HT-29 (cell line): ENCODE measurements at regions not wholly inside any gene's neighbourhood (a gene's known extent, or its start where the extent isn't known, plus 50 kb on each side); places are given as distances from the start of the nearest gene placed in this dataset.
A peak's percentile ranks its signal among the peaks of the same experiment; 100 is the strongest.
"Not testable (repeated sequence)": the region's sequence is repeated elsewhere in the genome, so short reads cannot be mapped to it uniquely, and the experiment has no call there.

Source experiments
- DNase-seq: peaks from one replicate; pipeline ENCODE4 v3.0.0-alpha.2; 2015; ENCODE audit warnings: low spot score

- DNase-seq, result no peak
These were observed 464.2 kb upstream of the B3GAT1 start for GRCh38 chr11:134876226-134876625.

GRCh38 chr11:134866981-134867675 lies 455.1 kb upstream of the B3GAT1 start:
- DNase-seq, result no peak

- no peak for DNase-seq
These were observed 454.2 kb upstream of the B3GAT1 start for GRCh38 chr11:134866215-134866614.

- DNase-seq, result no peak
These were observed 452.9 kb upstream of the B3GAT1 start for GRCh38 chr11:134864968-134865305.

- DNase-seq, result no peak
These were observed 452.4 kb upstream of the B3GAT1 start for GRCh38 chr11:134864233-134864967.

GRCh38 chr11:134863294-134863693 lies 451.3 kb upstream of the B3GAT1 start:
- no peak for DNase-seq

- no peak for DNase-seq
These were observed 450.6 kb upstream of the B3GAT1 start for GRCh38 chr11:134862587-134863195.

- no peak for DNase-seq
These were observed 450.1 kb upstream of the B3GAT1 start for GRCh38 chr11:134862105-134862502.

- peak; percentile 13 for DNase-seq
These were observed 449.6 kb upstream of the B3GAT1 start for GRCh38 chr11:134861490-134862104.

GRCh38 chr11:134858783-134859480 lies 446.9 kb upstream of the B3GAT1 start:
- DNase-seq, result no peak

- DNase-seq, result no peak
These were observed 445.0 kb upstream of the B3GAT1 start for GRCh38 chr11:134857035-134857434.

- DNase-seq, result no peak
These were observed 444.3 kb upstream of the B3GAT1 start for GRCh38 chr11:134856056-134856971.

GRCh38 chr11:134853992-134854991 lies 442.2 kb upstream of the B3GAT1 start:
- no peak for DNase-seq

GRCh38 chr11:134851503-134852224 lies 439.6 kb upstream of the B3GAT1 start:
- DNase-seq, result not testable (repeated sequence)

GRCh38 chr11:134850566-134850965 lies 438.5 kb upstream of the B3GAT1 start:
- DNase-seq, result no peak

GRCh38 chr11:134849833-134850232 lies 437.8 kb upstream of the B3GAT1 start:
- no peak for DNase-seq

GRCh38 chr11:134847083-134847715 lies 435.2 kb upstream of the B3GAT1 start:
- no peak for DNase-seq
